ENCODE measurements at regions not wholly inside any gene's neighbourhood (a gene's known extent, or its start where the extent isn't known, plus 50 kb on each side); places are given as distances from the start of the nearest gene placed in this dataset.

DNA sequence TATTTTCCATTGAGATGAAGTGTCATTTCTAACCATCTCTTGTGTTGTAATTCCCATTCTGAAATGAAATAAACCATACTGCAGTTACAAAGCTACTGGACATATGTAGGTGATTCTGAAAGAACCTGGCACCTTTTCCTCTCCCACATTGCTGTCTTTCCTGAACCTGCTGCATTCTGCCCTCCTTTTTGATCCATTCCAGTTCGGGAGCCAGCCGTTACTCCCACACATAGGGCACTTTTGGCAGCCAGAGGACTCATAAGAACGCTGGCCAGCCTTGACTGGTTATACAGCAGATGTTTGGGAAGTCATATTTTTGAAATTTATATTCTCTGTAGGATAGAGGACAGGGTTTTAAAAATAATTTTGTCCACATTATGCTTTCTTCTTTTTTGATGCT, 369.8 kb upstream of the CDH7 start:
- TF ChIP-seq, protein P1, sequence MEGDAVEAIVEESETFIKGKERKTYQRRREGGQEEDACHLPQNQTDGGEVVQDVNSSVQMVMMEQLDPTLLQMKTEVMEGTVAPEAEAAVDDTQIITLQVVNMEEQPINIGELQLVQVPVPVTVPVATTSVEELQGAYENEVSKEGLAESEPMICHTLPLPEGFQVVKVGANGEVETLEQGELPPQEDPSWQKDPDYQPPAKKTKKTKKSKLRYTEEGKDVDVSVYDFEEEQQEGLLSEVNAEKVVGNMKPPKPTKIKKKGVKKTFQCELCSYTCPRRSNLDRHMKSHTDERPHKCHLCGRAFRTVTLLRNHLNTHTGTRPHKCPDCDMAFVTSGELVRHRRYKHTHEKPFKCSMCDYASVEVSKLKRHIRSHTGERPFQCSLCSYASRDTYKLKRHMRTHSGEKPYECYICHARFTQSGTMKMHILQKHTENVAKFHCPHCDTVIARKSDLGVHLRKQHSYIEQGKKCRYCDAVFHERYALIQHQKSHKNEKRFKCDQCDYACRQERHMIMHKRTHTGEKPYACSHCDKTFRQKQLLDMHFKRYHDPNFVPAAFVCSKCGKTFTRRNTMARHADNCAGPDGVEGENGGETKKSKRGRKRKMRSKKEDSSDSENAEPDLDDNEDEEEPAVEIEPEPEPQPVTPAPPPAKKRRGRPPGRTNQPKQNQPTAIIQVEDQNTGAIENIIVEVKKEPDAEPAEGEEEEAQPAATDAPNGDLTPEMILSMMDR (IDR thresholded peaks at IDR 0.05; ENCODE audit: extremely low read depth, missing control alignments) = no peak
- no peak for DNase-seq (ENCODE audit: low spot score)

DNA sequence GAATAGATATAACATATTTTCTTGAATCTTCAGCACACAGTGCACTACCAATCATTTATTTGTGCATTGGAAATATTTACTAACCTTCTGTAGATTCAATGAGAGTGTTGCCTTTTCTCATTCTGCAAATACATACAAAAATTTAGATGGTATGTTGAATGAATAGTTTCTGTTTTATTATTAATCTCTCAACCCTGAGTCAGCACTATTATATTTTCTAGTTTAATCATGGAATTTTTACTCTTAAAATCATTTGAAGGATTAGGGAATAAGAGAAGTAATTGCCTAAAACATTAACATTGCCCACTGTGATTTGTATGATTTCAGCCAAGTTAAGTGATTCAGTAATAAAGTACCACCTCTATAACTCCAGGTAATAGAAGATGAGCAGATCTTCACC, 370.2 kb upstream of the CDH7 start:
- TF ChIP-seq, protein P1 (IDR thresholded peaks at IDR 0.05; ENCODE audit: extremely low read depth, missing control alignments) = no peak
- DNase-seq (ENCODE audit: low spot score) = no peak

DNA sequence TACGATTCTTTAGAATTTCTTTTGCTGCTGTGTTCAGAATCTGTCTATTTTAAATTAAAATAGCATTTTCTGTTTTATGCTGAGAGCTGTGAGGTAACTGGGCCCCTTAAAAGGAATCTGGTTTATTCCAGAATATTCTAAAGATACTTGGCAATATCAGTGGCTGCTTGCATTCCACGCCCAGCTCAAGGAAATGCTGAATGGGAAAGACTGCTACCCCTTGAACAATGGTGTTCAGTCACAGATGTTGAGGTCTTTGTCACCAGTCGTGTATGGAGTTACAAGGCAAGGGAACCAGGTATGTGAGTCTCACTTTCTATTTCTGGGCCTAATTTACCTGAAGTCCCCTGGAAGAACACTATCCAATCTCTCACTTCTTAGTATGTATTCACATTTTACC, 377.9 kb upstream of the CDH7 start:
- DNase-seq (ENCODE audit: low spot score) = no peak
- TF ChIP-seq, protein P1 (IDR thresholded peaks at IDR 0.05; ENCODE audit: extremely low read depth, missing control alignments) = no peak

DNA sequence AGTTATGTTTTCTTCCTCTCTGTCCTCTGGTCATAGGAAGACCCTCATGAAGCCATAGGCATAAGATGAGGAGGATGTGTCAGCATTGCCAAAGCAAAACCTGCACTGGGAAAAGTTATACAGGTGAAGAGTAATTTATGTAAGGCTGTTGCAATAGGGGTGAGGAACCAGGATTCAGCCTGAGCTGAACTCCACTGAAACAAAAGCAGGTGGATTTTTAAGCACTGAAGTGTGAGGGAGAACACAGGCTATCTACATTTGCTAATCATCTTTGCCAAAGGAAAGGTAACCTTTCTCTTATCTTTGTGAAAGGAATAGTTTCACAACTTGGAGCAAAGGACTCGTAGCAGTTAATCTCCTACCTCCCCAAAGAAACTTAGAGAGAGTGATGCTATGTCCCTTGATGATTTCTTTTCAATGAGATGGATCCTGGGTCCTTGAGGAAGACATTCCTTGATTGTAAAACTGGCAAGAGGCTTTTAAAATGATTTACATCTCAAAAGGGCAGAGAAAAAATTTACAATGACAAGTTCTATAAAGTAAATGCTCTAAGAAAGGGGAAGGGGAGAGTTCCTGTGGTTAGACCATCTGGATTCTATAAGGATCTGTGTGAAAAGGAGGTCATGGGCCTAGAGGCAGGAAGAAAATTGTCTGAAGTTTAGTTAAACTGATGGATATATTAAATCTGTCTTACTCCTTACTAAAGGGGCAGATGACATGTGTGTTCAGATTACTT, 385.4 kb upstream of the CDH7 start:
- no peak for DNase-seq (ENCODE audit: low spot score)
- TF ChIP-seq, protein P1 (IDR thresholded peaks at IDR 0.05; ENCODE audit: extremely low read depth, missing control alignments) = no peak

DNA sequence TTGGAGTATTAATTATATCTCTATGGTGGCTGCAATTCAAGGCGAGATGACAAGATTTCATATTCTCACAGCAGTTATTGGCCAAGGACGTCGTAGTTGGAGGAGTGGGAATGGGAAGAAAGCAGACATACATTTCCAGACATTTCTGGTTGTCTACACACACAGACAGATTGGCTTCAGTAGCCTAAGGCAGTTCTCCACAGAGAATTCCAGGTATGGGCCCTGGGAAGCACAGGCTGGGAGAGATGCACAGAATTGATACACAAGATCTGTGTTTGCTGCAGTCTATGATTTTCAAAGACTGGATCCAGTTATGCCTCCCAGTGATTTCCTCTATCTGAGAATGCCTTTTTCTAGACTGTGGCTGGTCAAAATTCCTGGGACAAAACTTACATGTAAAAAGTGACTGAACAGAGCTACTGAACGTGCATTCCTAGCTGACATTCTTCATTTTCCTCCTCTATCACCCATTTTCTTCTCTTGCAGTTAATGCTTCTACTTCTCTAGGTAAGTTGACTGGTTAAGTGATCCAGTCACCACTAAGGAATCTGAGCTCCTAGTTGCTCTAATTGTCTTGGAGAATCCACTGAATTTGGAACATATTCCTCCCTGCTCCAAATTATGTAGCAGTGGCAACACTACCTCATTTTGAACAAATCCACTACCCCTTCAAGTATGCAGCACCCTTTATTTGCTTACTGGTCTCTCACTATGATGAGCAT, 386.7 kb upstream of the CDH7 start:
- TF ChIP-seq, protein P1 (IDR thresholded peaks at IDR 0.05; ENCODE audit: extremely low read depth, missing control alignments) = no peak

DNA sequence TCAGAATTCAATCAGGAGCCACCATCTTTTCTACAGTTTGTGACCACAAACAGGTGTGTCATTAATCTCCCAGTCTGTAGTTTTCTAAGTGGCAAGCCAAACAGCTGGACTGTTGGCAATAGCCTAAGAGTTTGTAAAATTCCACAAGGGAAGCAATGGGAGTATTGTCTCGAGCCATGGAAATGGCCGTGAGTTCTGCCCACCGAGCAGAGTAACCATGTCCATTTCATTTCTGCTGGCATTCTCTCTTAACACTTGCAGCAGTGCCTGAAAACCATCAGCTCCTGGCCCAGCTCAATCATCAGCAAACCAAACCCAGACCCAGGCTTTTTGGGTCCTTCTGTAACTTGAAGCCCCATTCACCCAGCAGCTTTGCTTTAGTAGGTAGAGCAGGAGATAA, 387.8 kb upstream of the CDH7 start:
- TF ChIP-seq, protein P1 (IDR thresholded peaks at IDR 0.05; ENCODE audit: extremely low read depth, missing control alignments) = no peak
- DNase-seq (ENCODE audit: low spot score) = no peak

More for the DNA sequence above, 386.7 kb upstream of the CDH7 start:
- no peak for DNase-seq (ENCODE audit: low spot score)

DNA sequence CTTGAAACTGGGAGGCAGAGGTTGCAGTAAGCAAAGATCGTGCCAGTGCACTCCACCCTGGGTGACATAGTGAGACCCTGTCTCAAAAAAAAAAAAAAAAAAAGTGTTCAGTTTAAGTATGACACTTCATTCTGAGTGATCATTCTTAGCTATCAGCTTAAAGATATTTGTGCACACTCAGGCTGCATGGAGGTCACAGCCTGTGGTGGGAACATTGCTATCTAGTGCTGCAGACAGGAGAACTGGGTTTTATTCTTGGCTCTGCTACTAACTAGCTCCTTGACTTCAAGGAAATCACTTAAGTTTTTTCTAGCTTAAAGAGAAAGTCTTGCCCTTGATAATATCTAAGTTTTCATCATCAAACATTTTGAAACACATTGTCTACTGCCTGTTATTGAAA, 391.3 kb upstream of the CDH7 start:
- TF ChIP-seq, protein P1 (IDR thresholded peaks at IDR 0.05; ENCODE audit: extremely low read depth, missing control alignments) = no peak
- DNase-seq (ENCODE audit: low spot score) = no peak

Measured in GM20000 (cell line).